GM21528 (cell line): ENCODE measurements at regions not wholly inside any gene's neighbourhood (a gene's known extent, or its start where the extent isn't known, plus 50 kb on each side); places are given as distances from the start of the nearest gene placed in this dataset.
"Not testable (repeated sequence)": the region's sequence is repeated elsewhere in the genome, so short reads cannot be mapped to it uniquely, and the experiment has no call there.

Source experiments
- ATAC-seq: cut with Tn5 transposase; IDR thresholded peaks from one replicate; pipeline ENCODE4 v1.9.1; 2021; ENCODE audit warnings: mild to moderate bottlenecking, moderate library complexity; ENCODE audit not compliant: unreplicated experiment, low FRiP score

DNA sequence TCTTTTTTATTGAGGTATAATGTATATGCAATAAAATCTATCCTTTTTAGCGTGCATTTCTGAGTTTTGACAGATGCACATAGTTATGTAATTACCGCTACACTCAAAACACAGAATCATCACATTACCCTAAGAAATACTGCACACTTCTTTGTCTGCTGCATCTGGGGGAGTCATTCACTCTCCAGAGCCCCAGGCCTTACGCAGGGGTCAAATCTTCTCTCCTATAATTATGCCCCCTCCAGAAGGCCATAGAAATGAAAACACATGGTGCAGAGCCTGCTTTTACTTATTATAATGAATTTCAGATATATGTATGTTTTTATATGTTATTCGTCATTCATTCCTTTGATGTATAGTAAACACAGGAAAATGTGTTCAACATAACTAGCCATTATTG, 296.5 kb upstream of the TMEM132C start:
- no peak for ATAC-seq

DNA sequence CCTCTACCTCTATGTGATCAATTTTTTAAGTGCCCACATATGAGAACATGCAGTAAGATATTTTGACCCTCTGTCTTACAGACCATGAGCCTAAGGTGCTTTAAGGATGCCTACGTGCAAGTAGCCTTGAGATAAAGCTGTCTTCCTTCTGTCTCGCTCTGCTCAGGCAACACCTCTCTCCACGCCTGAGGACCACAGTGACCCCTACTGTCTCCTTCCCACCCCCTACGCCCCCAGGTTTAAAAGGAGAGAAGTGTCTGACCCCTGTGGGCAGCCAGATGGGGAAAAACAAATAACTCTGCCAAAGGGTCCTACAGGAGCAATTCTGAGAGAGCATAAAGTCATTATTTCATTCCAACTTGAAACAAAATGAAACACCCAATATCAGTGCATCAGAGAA, 286.4 kb upstream of the TMEM132C start:
- ATAC-seq, result no peak

DNA sequence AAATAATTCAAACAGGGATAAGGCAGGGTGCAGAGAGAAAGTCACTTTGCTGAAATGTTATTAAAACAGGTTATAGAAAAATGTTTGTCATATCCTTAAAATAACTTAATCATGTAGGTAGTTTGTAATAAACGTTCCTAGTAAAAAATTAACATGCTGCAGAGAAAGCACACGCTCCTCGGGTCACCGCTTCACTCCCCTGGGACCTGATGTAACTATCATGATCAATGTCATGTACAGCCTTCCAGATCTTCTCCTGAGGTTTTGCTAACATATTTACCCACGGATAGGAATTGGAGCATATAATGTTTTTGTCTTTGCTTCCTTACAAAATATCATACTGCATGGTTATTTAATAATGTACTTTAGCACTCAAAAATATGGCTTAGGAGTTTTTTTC, 285.1 kb upstream of the TMEM132C start:
- ATAC-seq, result no peak

DNA sequence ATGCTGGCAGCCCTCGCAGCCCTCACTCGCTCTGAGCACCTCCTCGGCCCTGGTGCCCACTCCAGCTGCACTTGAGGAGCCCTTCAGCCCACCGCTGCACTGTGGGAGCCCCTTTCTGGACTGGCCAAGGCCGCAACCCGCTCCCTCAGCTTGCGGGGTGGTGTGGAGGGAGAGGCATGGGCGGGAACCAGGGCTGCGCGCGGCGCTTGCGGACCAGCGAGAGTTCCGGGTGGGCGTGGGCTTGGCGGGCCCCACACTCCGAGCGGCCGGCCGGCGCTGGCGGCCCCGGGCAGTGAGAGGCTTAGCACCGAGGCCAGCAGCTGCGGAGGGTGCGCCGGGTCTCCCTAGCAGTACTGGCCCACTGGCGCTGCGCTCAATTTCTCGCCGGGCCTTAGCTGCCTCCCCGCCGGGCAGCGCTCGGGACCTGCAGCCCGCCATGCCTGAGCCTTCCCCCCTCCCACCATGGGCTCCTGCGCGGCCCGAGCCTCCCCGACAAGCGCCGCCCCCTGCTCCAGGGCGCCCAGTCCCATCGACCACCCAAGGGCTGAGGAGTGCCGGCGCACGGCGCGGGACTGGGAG, 283.7 kb upstream of the TMEM132C start:
- ATAC-seq, result not testable (repeated sequence)

DNA sequence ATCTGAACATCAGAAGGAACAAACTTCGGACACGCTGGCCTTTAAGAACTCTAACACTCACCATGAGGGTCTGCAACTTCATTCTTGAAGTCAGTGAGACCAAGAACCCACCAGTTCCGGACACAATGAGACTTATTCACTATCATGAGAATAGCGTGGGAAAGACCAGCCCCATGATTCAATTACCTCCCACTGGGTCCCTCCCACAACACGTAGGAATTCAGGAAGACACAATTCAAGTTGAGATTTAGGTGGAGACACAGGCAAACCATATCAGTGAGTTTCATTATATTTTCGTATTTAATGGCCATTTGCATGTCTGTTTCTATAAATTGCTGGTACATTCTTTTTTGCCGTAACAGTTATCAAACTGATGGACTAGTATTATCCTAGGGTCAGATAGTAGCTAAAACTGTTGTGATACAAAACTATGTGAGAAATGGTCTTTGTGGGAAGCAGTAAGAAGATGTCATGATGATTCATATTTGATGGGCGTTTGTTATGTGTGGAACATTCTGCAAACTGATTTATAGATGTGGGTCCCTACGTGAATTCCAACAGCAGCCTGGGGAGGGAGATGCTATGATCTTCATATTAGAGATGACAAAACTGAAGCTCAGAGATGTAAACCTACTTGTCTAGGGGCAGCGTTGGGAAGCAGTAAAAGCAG, 282.4 kb upstream of the TMEM132C start:
- ATAC-seq, result no peak

DNA sequence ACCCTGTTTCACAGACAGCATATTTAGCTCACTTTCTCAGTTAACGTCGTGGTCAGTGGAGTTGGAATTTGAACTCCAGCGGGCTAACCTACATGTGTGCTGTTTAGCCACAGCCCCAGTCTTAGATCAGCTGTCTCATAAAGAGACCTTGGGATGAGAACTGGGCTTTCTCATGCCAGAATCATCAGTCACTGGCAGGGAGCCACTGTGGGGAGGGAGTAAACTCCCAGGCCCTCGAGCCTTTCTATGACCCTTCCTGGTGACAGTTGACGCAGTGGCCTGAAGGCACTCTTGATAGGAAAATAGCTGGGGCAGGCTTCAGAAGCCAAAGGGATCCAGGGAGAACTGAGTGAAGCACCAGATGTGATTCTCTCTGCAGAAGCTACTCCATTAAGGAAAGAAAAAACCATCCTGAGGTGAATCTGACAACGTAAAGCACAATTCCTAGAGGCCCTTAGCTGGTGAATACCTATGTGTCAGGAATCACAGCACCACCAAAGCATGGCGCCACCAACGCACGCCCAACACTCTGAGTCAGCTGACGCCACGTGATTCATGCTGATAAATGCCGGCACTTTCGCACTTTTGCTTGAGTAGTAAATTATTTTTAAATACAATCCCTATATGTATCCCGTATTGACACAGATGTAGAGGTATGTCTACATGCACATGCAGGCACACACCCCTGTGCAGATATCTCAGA, 279.6 kb upstream of the TMEM132C start:
- ATAC-seq, result no peak

DNA sequence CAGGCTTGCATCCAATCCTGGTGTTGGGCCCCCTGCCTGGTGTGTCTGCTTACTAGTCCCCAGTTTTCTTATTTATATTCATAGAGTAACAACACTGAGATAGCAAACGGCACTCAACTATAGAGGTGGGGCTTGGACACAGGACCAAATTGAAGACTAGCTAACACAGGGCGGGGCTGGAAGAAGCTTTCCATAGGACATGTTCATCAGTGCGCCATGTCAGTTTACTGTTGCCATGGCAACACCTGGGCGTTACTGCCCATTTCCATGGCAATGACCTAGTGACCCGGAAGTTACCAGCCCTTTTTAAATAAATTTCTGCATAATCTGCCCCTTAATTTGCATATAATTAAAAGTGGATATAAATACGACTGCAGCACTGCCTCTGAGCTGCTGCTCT, 275.5 kb upstream of the TMEM132C start:
- ATAC-seq, result no peak

DNA sequence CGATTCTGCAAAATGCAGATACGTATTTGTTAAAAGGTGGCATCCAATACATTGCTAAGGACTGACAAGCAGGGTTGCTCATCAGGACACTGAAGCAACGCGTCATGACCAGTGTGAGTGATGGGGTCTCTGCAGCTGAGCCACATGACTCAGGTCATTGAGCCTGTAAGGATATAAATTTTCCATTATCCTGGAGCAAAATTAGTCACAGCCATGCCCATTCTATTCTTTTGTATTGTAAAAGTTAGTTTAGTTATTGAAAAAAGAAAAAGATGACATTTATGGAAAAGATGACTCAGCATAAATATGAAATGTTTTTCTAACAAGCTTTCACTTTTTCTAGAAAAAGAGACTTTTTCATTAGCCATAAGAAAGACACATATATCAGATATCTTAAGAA, 268.0 kb upstream of the TMEM132C start:
- ATAC-seq, result no peak

DNA sequence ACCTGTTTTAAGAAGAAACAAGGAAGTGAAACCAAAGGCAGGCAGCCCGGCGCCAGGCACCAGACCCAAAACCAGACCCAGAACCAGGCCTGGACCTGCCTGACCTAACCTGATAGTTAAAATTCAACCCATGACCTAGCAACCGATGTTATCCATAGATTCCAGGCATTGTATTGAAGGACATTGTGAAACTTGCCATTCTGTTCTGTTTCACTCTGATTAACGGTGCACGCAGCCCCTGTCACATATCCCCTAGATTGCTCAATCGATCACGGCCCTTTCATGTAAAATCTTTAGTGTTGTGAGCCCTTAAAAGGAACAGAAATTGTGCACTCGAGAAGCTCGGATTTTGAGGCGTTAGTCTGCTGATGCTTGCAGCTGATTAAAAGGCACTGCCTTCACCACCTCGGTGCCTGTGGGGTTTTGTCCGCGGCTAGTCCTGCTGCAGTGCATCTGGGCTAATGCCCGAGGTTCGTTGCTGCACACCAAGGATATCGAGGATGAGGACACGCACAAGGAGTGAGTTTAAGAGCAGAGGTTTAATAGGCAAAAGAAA, 262.5 kb upstream of the TMEM132C start:
- ATAC-seq, result no peak

DNA sequence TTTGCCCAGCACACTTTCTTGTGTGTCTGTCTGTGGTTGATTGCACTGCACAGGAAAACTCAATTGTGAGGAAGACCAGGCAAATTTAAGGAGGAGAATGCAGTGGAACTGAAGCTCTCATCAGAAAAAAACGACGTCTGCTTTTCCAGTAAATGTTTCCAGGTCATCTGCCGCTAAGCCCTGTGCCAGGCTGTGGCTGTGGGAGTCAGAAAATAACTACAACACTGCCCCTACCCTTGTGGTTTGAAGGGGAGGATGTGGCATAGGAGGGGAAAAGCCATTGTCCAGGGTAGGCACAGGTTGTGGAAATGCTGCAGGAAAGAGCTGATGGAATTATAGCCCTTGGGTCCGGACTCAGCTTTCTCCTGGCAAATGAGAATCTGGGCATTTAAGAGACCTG, 259.7 kb upstream of the TMEM132C start:
- ATAC-seq, result no peak

DNA sequence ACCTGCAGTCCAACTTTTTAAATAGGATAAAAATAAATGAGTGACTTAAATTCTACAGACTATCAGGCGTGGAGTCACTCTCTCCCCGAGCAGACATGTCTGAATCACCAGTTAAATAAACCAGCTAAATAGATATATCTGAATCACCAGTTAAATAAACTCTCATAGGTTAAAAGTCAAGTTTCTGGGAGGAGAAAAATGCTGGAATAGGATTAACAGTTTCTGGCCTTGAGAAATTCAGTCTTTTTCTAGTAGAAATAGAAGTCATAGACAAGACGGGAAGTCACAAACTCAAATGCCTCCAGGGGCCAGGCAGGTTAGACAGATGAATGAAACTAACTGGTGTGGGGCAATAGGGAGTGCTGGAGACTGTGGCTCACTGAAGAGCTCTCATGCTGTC, 258.6 kb upstream of the TMEM132C start:
- no peak for ATAC-seq

DNA sequence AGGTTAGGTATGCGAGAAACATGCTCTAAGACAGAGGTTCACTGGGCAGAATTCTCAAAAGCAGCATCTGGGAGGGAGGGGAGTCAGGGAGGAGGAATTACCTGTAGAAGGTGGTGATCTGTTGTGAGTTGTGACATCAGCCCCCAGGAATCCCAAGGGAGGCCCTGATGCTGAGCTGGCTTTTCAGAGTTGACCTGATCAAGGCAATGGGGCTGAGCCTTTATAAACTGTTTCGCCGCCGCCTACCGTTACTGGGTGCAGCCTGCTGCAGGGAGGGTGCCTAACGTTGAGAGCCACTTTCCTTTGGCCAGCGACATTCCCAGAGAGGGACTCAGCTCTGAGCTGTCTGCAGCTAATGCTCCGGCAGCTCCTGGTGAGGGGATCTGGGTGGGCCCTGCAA, 257.9 kb upstream of the TMEM132C start:
- ATAC-seq, result no peak

DNA sequence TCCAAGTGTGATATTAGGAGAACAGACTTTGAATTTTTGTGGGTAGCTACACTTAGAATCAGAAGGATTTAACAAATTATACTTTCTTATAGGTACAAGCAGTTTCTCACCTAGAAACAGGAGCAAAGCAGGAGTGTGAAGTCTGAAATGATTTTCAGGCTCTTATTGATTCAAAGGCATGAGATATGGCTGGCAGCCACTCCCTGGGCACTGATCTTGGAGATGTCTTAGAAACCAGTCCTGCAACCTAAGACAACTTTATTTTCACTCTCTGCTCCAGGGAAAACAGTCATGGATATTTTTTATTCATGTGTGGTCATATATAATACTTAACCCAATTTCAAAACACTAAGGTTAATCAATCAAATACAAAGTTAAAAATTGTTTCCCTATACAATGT, 254.9 kb upstream of the TMEM132C start:
- no peak for ATAC-seq

DNA sequence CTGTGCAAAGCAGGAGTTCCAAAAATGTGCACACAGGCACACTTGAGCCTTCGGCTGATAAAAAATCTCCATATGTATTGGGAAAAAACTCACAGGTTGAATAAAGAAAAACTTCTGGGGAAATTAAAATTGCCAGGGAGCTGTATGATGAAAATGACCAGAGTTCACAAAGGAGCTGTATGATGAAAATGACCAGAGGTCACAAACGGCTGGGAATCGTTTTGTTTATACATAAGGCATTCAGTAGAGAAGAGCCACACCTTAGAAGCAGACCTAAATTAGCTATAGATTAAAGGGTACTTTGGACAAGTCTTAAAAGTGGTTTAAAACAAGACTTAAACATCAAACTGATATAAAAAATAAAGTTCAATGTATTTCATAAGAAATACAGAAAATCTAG, 251.7 kb upstream of the TMEM132C start:
- ATAC-seq, result no peak

DNA sequence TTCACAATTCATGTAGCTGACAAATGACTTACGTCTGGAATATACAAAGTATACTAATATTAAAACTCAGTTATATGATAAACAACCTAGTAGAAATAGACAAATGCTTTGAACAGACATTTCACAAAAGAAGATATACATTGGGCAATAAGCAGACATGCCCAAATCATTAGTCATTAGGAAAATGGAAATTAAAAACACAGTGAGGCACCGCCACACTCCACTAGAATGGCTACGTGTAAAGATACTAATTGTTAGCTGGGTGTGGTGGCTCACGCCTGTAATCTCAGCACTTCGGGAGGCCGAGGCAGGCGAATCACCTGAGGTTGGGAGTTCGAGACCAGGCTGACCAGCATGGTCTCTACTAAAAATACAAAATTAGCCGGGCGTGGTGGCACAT, 248.9 kb upstream of the TMEM132C start:
- no peak for ATAC-seq

DNA sequence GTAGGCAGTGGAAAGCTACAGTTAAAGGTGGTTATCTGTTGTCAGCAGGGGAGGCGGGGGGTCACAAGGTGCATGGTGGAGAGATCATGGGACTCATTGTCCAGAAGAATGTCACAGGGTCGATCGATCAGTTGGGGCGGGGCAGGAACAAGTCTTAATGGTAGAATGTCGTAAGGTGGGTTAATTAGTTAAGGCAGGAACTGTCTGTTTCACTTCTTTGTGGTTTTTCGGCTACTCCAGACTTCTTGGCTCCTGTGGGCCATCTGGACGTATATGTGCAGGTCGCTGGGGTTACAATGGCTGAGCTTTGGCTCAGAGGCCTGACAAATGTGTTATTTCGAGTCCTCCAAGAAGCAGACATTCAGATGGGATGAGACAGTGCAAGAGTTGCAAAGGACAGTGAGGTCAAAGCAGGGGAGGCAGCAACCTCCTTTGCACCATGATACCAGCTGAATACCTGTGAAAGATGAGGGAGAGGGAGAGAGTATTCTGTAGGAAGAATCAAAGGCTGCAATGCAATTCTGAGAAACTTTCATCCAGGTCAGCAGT, 246.9 kb upstream of the TMEM132C start:
- ATAC-seq, result no peak

DNA sequence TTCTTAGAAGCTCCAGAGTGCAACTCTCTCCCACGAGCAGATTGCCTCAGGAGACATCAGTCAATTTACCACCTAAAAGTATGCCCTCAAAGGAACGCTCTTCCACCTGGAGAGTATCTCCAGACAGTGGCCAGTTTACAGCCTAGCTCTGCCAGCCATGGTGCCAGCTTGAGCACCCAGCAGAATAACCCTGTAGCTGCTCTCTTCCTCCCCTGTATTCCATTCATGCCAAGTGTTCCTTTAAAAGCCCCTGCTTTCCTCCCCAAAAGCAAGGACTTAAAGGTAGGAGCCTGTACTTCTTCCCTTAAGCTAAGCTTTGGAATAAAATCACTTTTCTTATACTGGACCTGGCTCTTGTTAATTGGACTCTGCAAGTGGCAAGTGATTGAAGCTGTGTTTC, 245.4 kb upstream of the TMEM132C start:
- no peak for ATAC-seq

DNA sequence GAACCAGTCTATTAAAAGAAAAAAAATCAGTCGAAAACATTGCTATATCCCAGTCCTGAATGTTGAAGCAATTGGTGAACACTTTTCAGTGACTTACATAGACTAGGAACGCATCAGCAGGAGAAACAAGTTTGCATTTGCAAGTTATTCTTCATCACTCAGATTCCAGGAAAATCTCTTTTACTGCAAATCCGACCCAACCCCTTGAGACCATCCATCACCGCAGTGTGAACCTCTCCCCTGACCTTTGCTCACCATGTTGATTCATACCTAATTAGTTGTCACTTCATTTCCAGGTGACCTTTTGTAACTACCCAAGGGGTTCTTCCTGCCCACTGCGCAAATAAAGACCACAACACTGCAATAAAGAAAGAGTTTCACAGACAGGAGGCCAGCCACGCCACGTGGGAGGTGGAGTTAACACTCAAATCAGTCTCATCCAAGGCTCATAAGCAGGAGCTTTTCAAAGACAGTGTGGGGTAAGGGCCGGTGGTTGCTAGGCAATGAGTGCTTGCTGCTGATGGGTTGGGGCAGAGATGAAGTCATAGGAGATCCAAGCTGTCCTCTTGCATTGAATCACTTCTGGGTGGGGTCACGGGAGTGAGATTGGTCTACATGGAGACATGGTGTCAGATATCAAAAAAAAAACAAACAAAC, 241.3 kb upstream of the TMEM132C start:
- ATAC-seq, result no peak

DNA sequence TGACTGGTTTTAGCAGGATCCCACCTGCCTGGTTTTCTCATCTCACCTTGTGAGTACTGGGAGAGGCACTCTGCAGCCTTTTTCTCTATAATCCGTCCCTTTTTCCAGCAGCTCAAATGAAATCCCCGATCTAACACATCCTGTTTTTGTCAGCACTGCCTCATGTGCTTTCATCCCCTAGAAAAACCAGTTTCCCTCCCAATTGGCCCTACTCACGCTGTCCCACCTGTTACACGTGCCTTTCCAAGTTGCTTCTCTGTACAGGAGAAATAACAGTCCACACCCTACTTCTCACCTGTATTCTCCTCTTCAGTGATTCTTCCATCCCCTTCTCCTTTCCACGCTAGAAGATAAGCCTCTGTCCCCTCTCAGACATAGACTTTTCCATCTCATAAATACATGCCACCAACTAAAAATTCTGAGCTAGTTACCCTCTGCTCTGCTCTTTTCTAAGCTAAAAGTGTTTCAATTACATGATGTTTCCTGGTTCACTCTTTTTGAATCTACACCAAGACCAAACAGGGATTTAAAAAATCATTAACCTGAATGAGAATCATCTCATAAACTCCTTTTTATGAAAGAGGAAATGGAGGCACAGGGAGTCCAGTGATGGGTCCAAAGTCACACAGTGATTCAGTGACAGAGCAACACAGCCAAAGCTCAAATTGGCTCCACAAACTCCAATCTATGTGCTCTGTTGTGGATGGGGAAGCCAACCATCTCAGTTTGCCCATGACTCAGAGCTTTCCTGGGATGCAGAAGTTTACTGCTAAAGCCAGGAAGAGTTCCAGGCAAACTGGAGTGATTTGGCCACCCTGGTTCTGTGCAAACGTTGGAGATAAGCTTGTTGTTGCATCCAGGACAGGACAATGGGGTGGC, 240.0 kb upstream of the TMEM132C start:
- no peak for ATAC-seq

DNA sequence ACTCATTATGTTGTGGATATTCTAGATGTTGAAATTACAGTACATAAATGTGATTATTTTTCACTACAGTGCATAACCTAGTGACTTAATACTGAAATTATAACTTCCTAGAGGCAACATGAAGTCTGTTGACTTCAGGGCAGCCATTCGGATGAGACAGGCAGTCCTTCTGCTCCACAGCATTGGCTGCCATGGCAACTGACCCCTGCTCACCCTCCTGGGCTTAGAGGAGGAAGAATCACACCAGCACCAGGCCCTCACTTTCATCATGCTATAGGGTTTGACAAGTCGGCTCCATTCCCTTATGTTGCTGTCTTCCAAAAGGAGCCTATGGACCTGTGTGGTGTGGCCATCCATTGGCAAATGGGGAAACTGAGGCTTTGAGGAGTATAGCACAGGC, 233.5 kb upstream of the TMEM132C start:
- no peak for ATAC-seq
